ENCODE measurements at regions not wholly inside any gene's neighbourhood (a gene's known extent, or its start where the extent isn't known, plus 50 kb on each side); places are given as distances from the start of the nearest gene placed in this dataset.

GRCh38 chr4:184544788-184545409 lies 70.5 kb upstream of the IRF2 start:
- H4K20me1 ChIP-seq (ENCODE audit: low read depth, low read length) = no peaks in the 10 kb centered on the region
- H3K9ac ChIP-seq (ENCODE audit: low read length) = no peak overlapping the region
- H3K36me3 ChIP-seq (ENCODE audit: low read length) = no peaks in the 10 kb centered on the region
- TF ChIP-seq EZH2phosphoT487 (conservative IDR thresholded peaks at IDR 0.05; ENCODE audit: low read length) (no peak), CTCF (IDR thresholded peaks at IDR 0.05; ENCODE audit: insufficient read depth, low read length, poor library complexity, severe bottlenecking) (no peak)
- H3K9me2 ChIP-seq (replicated peaks; ENCODE audit: insufficient read depth, low read length) = no peaks in the 10 kb centered on the region
- no peaks in the 10 kb centered on the region for H3F3A ChIP-seq (ENCODE audit: insufficient read depth)
- no peaks in the 10 kb centered on the region for H3K79me2 ChIP-seq (ENCODE audit: insufficient read depth, low read length)
- H3K4me3 ChIP-seq (ENCODE audit: insufficient read depth, low read length, poor library complexity, severe bottlenecking) = no peak overlapping the region
- no peak overlapping the region for H2AFZ ChIP-seq (ENCODE audit: low read depth, low read length, severe bottlenecking)
- no peaks in the 10 kb centered on the region for H3K27me3 ChIP-seq (ENCODE audit: low read length)
- H3K9me3 ChIP-seq (ENCODE audit: insufficient read depth, low read length) = no peaks in the 10 kb centered on the region
- H3K27ac ChIP-seq (ENCODE audit: low read depth, low read length) = no peak overlapping the region
- H3K4me2 ChIP-seq (ENCODE audit: low read depth, low read length, poor library complexity, severe bottlenecking) = no peak overlapping the region

- TF ChIP-seq EZH2phosphoT487 (conservative IDR thresholded peaks at IDR 0.05; ENCODE audit: low read length) (no peak), CTCF (IDR thresholded peaks at IDR 0.05; ENCODE audit: insufficient read depth, low read length, poor library complexity, severe bottlenecking) (no peak)
These were observed 67.6 kb upstream of the IRF2 start for GRCh38 chr4:184541907-184542306.

GRCh38 chr4:184540307-184540706 lies 66.0 kb upstream of the IRF2 start:
- Histone ChIP-seq H4K20me1 (ENCODE audit: low read depth, low read length) (no peaks in the 10 kb centered on the region), H3K36me3 (ENCODE audit: low read length) (no peaks in the 10 kb centered on the region), H3K27me3 (ENCODE audit: low read length) (no peaks in the 10 kb centered on the region), H3K9me3 (ENCODE audit: insufficient read depth, low read length) (no peaks in the 10 kb centered on the region), H3F3A (ENCODE audit: insufficient read depth) (peaks cover 35% of the 10 kb centered on the region), H3K27ac (ENCODE audit: low read depth, low read length) (no peak overlapping the region), H3K4me2 (ENCODE audit: low read depth, low read length, poor library complexity, severe bottlenecking) (no peak overlapping the region), H3K79me2 (ENCODE audit: insufficient read depth, low read length) (peaks cover 5% of the 10 kb centered on the region), H3K4me3 (ENCODE audit: insufficient read depth, low read length, poor library complexity, severe bottlenecking) (no peak overlapping the region), H3K9me2 (replicated peaks; ENCODE audit: insufficient read depth, low read length) (no peaks in the 10 kb centered on the region), H3K9ac (ENCODE audit: low read length) (no peak overlapping the region), H2AFZ (ENCODE audit: low read depth, low read length, severe bottlenecking) (no peak overlapping the region)
- TF ChIP-seq EZH2phosphoT487 (conservative IDR thresholded peaks at IDR 0.05; ENCODE audit: low read length) = no peak
- no peak for TF ChIP-seq CTCF (IDR thresholded peaks at IDR 0.05; ENCODE audit: insufficient read depth, low read length, poor library complexity, severe bottlenecking)

More at GRCh38 chr4:184541907-184542306, 67.6 kb upstream of the IRF2 start:
- H3K4me2 ChIP-seq (ENCODE audit: low read depth, low read length, poor library complexity, severe bottlenecking) = no peak overlapping the region
- no peaks in the 10 kb centered on the region for H4K20me1 ChIP-seq (ENCODE audit: low read depth, low read length)
- no peak overlapping the region for H3K27ac ChIP-seq (ENCODE audit: low read depth, low read length)
- no peak overlapping the region for H3K4me3 ChIP-seq (ENCODE audit: insufficient read depth, low read length, poor library complexity, severe bottlenecking)
- no peak overlapping the region for H3K9ac ChIP-seq (ENCODE audit: low read length)
- no peaks in the 10 kb centered on the region for H3K9me2 ChIP-seq (replicated peaks; ENCODE audit: insufficient read depth, low read length)
- H3K9me3 ChIP-seq (ENCODE audit: insufficient read depth, low read length) = no peaks in the 10 kb centered on the region
- H3K27me3 ChIP-seq (ENCODE audit: low read length) = no peaks in the 10 kb centered on the region
- peaks cover 1% of the 10 kb centered on the region for H3K79me2 ChIP-seq (ENCODE audit: insufficient read depth, low read length)
- H3K36me3 ChIP-seq (ENCODE audit: low read length) = no peaks in the 10 kb centered on the region
- peaks cover 20% of the 10 kb centered on the region for H3F3A ChIP-seq (ENCODE audit: insufficient read depth)
- no peak overlapping the region for H2AFZ ChIP-seq (ENCODE audit: low read depth, low read length, severe bottlenecking)

All from SU-DHL-6 (cell line).